ENCODE measurements at regions not wholly inside any gene's neighbourhood (a gene's known extent, or its start where the extent isn't known, plus 50 kb on each side); places are given as distances from the start of the nearest gene placed in this dataset.
"Not testable (repeated sequence)": the region's sequence is repeated elsewhere in the genome, so short reads cannot be mapped to it uniquely, and the experiment has no call there.

- DNase-seq = no peak
Observed at GRCh38 chr7:13742811-13743210, 246.7 kb downstream of the ETV1 start.

- DNase-seq = no peak
Observed at GRCh38 chr7:13743226-13743625, 246.2 kb downstream of the ETV1 start.

GRCh38 chr7:13745530-13745929, 243.9 kb downstream of the ETV1 start:
- no peak for DNase-seq

GRCh38 chr7:13748998-13749397, 240.5 kb downstream of the ETV1 start:
- no peak for DNase-seq

GRCh38 chr7:13749636-13750035, 239.8 kb downstream of the ETV1 start:
- no peak for DNase-seq

- no peak for DNase-seq
Observed at GRCh38 chr7:13751766-13752165, 237.7 kb downstream of the ETV1 start.

- DNase-seq = no peak
Observed at GRCh38 chr7:13757841-13758240, 231.6 kb downstream of the ETV1 start.

GRCh38 chr7:13765853-13766252, 223.6 kb downstream of the ETV1 start:
- DNase-seq = not testable (repeated sequence)

GRCh38 chr7:13770305-13770704, 219.2 kb downstream of the ETV1 start:
- no peak for DNase-seq

- no peak for DNase-seq
Observed at GRCh38 chr7:13774976-13775375, 214.5 kb downstream of the ETV1 start.

GRCh38 chr7:13777242-13777641, 212.2 kb downstream of the ETV1 start:
- DNase-seq = no peak

- no peak for DNase-seq
Observed at GRCh38 chr7:13778967-13779366, 210.5 kb downstream of the ETV1 start.

GRCh38 chr7:13790611-13791010, 198.9 kb downstream of the ETV1 start:
- no peak for DNase-seq

- no peak for DNase-seq
Observed at GRCh38 chr7:13792208-13792607, 197.3 kb downstream of the ETV1 start.

- no peak for DNase-seq
Observed at GRCh38 chr7:13793926-13794325, 195.5 kb downstream of the ETV1 start.

- DNase-seq = no peak
Observed at GRCh38 chr7:13794581-13794980, 194.9 kb downstream of the ETV1 start.

- no peak for DNase-seq
Observed at GRCh38 chr7:13797545-13797944, 191.9 kb downstream of the ETV1 start.

- no peak for DNase-seq
Observed at GRCh38 chr7:13800694-13801448, 188.6 kb downstream of the ETV1 start.

GRCh38 chr7:13801669-13802068, 187.8 kb downstream of the ETV1 start:
- DNase-seq = no peak

- no peak for DNase-seq
Observed at GRCh38 chr7:13802651-13803050, 186.8 kb downstream of the ETV1 start.

- DNase-seq = no peak
Observed at GRCh38 chr7:13803134-13803533, 186.3 kb downstream of the ETV1 start.

GRCh38 chr7:13806089-13806867, 183.2 kb downstream of the ETV1 start:
- not testable (repeated sequence) for DNase-seq

GRCh38 chr7:13817230-13817629, 172.2 kb downstream of the ETV1 start:
- not testable (repeated sequence) for DNase-seq

GRCh38 chr7:13821152-13821787, 168.2 kb downstream of the ETV1 start:
- DNase-seq = no peak

Measured in inflammatory macrophage treated with lipopolysaccharide for 4 hours (primary cell).